Stomach (tissue), 8 donors: ENCODE measurements at regions not wholly inside any gene's neighbourhood (a gene's known extent, or its start where the extent isn't known, plus 50 kb on each side); places are given as distances from the start of the nearest gene placed in this dataset.

Experiments
- DNase-seq, 2 donors: peaks; one replicate each; pipeline versions ENCODE4 v3.0.0 to v3.0.0-alpha.2; 2013 to 2019
- H3K27ac ChIP-seq, 5 donors: fragments of 200-600 bp in 4 of 5; sonication (generic) in 4 of 5; one replicate each; pipeline ENCODE4 v1.5.1; 2013 to 2019; ENCODE audit warnings: mild to moderate bottlenecking in 1 of 5, moderate library complexity in 1 of 5
- H3K27me3 ChIP-seq, 3 donors: fragments of 200-600 bp; sonication (generic); one replicate each; pipeline ENCODE4 v1.5.1; 2017 to 2019; ENCODE audit warnings: mixed run types in 1 of 3
- H3K36me3 ChIP-seq, 4 donors: fragments of 200-600 bp; sonication (generic); 1 replicate in 3 of 4; 2 replicates in 1 of 4; pipeline ENCODE4 v1.5.1; 2016 to 2019
- H3K4me1 ChIP-seq, 4 donors: fragments of 200-600 bp; sonication (generic); one replicate each; pipeline ENCODE4 v1.5.1; 2016 to 2019
- H3K4me3 ChIP-seq, 4 donors: fragments of 200-600 bp; sonication (generic) in 3 of 4; one replicate each; pipeline ENCODE4 v1.5.1; 2016 to 2019; ENCODE audit warnings: mild to moderate bottlenecking in 1 of 4
- H3K9me3 ChIP-seq, 4 donors: fragments of 200-600 bp; sonication (generic); one replicate each; pipeline ENCODE4 v1.5.1; 2016 to 2019
- EP300 ChIP-seq: sonication (generic); formaldehyde crosslinking; IDR thresholded peaks from one replicate; pipeline ENCODE4 v1.6.1; 2017; ENCODE audit warnings: antibody characterized with exemption
- POLR2A ChIP-seq, 4 donors: fragments of 450-650 bp; IDR thresholded peaks; one replicate each; pipeline ENCODE4 v1.6.1; 2016; ENCODE audit warnings: antibody characterized with exemption in 4 of 4, control low read depth in 2 of 4, mild to moderate bottlenecking in 1 of 4, moderate library complexity in 1 of 4
- POLR2AphosphoS5 ChIP-seq, 3 donors: sonication (generic); formaldehyde crosslinking; IDR thresholded peaks; one replicate each; pipeline ENCODE4 v1.6.1; 2016; ENCODE audit warnings: antibody characterized with exemption in 3 of 3
- WGBS, 5 donors: extraction: QIAGEN DNeasy Blood & Tissue Kit in 3 of 5; methylation state at CpG; one replicate each; pipeline versions ENCODE4 v1.1.5 to v1.1.7; 2013 to 2018; 5-methylcytosine and 5-hydroxymethylcytosine counted together
- intact Hi-C: fragments of 100-400 bp; cut with DNase I; formaldehyde crosslinking; loops from one replicate; pipeline ENCODE4 v1.15.1; 2023; ENCODE audit warnings: low total_unique reads
- TF ChIP-seq, protein P1 (sequence below), 7 experiments: fragments of 450-650 bp in 4 of 7; fragments of 200-600 bp in 3 of 7; sonication (generic) in 3 of 7; IDR thresholded peaks; one replicate each; pipeline ENCODE4 v1.5.1; 2016 to 2019; ENCODE audit warnings: antibody characterized with exemption in 7 of 7, control low read depth in 2 of 7, mild to moderate bottlenecking in 1 of 7
- donor health status: healthy with polysubstance abuse.
- donor health status: Bipolar disorder and iron deficiency.
- donor health status: healthy.

DNA sequence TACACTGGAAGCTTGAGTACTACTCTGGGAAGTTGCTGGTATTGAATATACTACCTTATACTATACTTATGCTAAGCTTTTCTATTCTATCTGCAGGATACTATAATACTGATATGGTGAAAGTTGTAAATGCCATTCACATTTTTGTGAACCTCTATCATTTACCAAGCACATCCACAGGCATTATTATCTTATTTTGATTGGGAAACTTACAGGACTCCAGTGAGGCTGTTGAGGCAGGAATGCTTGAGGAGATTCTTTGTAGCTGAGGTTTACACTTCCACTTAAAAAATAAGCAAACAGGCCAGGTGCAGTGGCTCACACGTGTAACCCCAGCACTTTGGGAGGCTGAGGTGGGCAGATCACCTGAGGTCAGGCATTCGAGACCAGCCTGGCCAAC is 442.9 kb downstream of the QKI start:
- intact Hi-C loops = no loop called here
- TF ChIP-seq, protein P1, sequence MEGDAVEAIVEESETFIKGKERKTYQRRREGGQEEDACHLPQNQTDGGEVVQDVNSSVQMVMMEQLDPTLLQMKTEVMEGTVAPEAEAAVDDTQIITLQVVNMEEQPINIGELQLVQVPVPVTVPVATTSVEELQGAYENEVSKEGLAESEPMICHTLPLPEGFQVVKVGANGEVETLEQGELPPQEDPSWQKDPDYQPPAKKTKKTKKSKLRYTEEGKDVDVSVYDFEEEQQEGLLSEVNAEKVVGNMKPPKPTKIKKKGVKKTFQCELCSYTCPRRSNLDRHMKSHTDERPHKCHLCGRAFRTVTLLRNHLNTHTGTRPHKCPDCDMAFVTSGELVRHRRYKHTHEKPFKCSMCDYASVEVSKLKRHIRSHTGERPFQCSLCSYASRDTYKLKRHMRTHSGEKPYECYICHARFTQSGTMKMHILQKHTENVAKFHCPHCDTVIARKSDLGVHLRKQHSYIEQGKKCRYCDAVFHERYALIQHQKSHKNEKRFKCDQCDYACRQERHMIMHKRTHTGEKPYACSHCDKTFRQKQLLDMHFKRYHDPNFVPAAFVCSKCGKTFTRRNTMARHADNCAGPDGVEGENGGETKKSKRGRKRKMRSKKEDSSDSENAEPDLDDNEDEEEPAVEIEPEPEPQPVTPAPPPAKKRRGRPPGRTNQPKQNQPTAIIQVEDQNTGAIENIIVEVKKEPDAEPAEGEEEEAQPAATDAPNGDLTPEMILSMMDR (IDR thresholded peaks at IDR 0.05) = no peak
- TF ChIP-seq EP300 (no peak), POLR2AphosphoS5 (IDR thresholded peaks at IDR 0.05) (no peak), POLR2A (IDR thresholded peaks at IDR 0.05) (no peak)
- no peak overlapping the region for H3K27ac ChIP-seq
- WGBS, 5 donors = 49 to 76% (median 64%) methylated on average over 2 of the region's 2 CpGs
- no peak for DNase-seq
- no peaks in the 10 kb centered on the region for H3K36me3 ChIP-seq
- peaks cover 0 to 5% (median 2%) of the 10 kb centered on the region in 4 donors for H3K9me3 ChIP-seq
- no peaks in the 10 kb centered on the region for H3K4me1 ChIP-seq
- no peak overlapping the region for H3K4me3 ChIP-seq
- peaks cover 0 to 6% (median 0%) of the 10 kb centered on the region in 3 donors for H3K27me3 ChIP-seq

DNA sequence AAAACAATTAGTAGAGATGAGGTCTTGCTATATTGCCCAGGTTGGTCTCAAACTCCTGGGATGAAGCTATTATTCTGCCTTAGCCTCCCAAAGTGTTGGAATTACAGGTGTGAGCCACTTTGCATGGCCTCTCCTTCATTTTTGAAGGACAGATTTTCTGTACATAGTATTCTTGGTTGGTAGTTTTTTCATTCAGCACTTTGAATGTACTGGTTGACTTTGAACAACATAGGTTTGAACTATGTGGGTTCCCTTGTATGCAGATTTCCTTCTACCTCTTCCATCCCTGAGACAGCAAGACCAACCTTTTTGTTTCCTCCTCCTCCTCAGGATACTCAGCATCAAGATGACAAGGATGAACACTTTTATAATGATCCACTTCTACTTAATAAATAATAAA is 436.4 kb downstream of the QKI start:
- no peak for DNase-seq
- TF ChIP-seq POLR2AphosphoS5 (IDR thresholded peaks at IDR 0.05) (no peak), EP300 (no peak), POLR2A (IDR thresholded peaks at IDR 0.05) (no peak)
- TF ChIP-seq, protein P1 (IDR thresholded peaks at IDR 0.05) = no peak
- intact Hi-C loops = no loop called here
- Histone ChIP-seq H3K36me3 (no peaks in the 10 kb centered on the region), H3K27me3 (no peaks in the 10 kb centered on the region), H3K4me1 (no peaks in the 10 kb centered on the region), H3K27ac (no peak overlapping the region), H3K9me3 (peaks cover 4 to 40% (median 21%) of the 10 kb centered on the region in 4 donors), H3K4me3 (no peak overlapping the region)

DNA sequence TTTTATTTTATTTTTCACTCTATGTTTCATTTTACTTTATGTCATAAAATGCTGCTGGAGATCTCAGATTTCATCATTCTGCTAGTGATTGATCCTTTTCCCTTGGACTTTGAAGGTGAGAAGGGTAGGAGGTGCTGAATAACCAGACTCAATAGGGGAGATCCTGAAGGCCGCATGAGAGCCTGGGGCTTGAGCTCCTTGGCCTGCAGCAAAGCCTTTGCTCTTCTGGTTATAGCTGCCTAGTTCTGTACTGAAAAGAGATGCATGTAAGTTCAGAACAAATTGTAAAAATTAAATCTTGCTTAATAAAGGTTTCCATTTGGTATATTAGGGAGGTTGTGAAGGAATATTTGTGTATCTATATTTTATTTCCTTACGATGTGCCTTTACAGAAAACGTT is 430.2 kb downstream of the QKI start:
- TF ChIP-seq POLR2A (IDR thresholded peaks at IDR 0.05) (no peak), POLR2AphosphoS5 (IDR thresholded peaks at IDR 0.05) (no peak), EP300 (no peak)
- TF ChIP-seq, protein P1 (IDR thresholded peaks at IDR 0.05) = no peak
- Histone ChIP-seq H3K27me3 (no peaks in the 10 kb centered on the region), H3K4me1 (peaks cover 0 to 9% (median 0%) of the 10 kb centered on the region in 4 donors), H3K27ac (no peak overlapping the region), H3K36me3 (no peaks in the 10 kb centered on the region), H3K4me3 (no peak overlapping the region), H3K9me3 (peaks cover 0 to 10% (median 0%) of the 10 kb centered on the region in 4 donors)
- DNase-seq = no peak
- 51 to 64% (median 61%) methylated on average over 3 of the region's 3 CpGs for WGBS, 5 donors
- intact Hi-C loops = no loop called here

DNA sequence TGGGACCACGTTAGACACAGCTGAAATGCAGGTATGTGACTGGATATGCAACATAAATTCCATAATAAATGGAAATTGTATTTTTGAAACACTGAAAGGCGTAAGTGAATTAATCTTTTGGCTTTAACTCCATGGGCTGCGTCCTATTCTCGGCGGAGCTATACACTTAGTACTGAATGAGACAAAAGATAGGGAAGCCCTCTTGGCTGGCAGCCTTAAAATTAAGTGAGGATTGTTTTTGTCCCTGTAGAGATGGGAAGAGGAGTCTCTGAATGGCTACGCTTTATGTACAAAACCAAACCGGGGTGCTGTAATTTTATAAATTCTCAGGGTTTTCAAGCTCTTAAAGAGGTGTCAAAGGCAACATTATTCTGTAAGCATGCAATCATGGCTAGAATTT is 429.8 kb downstream of the QKI start:
- H3K4me3 ChIP-seq = no peak overlapping the region
- H3K27me3 ChIP-seq = no peaks in the 10 kb centered on the region
- WGBS, 5 donors = 89 to 96% (median 90%) methylated on average over 7 of the region's 7 CpGs
- intact Hi-C loops = no loop called here
- TF ChIP-seq, protein P1 (IDR thresholded peaks at IDR 0.05) = no peak
- no peak for TF ChIP-seq POLR2AphosphoS5 (IDR thresholded peaks at IDR 0.05)
- TF ChIP-seq POLR2A (IDR thresholded peaks at IDR 0.05) = no peak
- no peak for TF ChIP-seq EP300
- DNase-seq = no peak
- peaks cover 0 to 9% (median 0%) of the 10 kb centered on the region in 4 donors for H3K4me1 ChIP-seq
- H3K36me3 ChIP-seq = no peaks in the 10 kb centered on the region
- H3K9me3 ChIP-seq = peaks cover 0 to 7% (median 0%) of the 10 kb centered on the region in 4 donors
- H3K27ac ChIP-seq = no peak overlapping the region
